Glomerular endothelial cell (primary cell): ENCODE measurements at regions not wholly inside any gene's neighbourhood (a gene's known extent, or its start where the extent isn't known, plus 50 kb on each side); places are given as distances from the start of the nearest gene placed in this dataset.
A peak's percentile ranks its signal among the peaks of the same experiment; 100 is the strongest.
"Not testable (repeated sequence)": the region's sequence is repeated elsewhere in the genome, so short reads cannot be mapped to it uniquely, and the experiment has no call there.

ENCODE experiments used
- DNase-seq: peaks from one replicate; pipeline ENCODE4 v3.0.0-alpha.2; 2011; ENCODE audit warnings: low read depth, low spot score; ENCODE audit errors: extremely low read depth

DNA sequence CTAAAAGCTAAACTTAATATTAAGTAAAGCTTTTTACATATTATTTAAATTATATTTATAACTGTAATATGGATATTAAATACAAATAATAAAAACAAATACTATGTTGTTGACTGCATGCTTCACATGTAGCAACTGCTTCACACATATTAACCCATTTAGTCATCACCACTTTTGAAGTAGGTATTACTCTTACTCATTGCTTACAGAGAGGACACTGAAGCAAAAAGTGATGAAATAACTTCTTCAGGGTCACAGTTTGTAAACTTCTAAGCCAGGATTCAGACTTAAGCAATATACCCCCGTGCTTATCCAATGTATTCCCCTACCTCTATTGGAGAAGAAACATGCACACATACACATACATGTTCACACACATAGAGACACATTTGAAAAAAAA, 166.6 kb downstream of the DKK2 start:
- DNase-seq: no peak

DNA sequence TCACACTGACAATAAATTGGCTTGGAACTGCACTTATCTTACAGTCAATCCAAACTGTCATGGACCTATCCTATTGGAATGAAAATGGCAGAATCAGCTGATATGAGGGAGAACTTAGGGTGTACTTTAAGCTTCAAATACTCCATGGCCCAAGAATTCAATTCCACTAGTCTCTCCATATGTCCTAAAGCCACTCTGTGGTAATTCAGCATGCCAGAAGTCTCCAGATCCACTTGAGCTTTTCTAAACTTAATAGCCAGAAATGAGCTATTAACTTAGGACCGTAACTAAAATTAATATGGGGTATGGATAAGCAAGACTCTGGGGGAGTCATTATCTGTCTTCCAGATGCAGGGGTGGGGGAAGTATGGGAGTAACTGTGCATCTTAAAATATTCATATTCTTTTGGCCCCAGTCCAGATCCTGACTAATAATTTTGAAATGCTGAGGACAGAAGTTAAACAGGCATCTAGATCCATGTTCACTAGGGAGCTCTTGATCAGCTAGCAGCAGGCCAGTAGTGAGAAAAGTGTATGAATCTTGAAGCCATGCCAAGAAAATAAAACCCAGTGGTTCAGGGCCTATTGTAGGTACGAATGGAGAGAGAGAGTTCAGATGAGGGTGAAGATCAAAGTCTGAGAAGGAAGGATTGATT, 167.6 kb downstream of the DKK2 start:
- DNase-seq: no peak

DNA sequence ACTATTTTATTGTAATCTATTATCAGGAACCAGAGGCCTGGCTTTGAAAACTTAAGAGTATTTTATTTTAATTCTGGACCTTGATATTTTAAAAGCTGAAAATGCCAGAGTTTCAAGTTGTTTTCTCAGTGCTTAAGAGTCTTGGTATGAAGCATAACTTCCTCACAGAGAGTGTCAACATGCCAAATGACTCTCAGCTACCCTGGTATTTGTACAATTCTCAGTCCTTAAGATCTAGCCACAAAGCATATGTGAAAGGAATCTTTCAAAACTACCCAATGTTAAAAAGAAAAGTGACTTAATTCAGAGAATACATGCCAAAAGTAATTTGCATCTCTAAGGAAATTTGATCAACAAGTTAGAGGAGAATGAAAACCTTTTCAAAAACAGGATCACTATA, 171.9 kb downstream of the DKK2 start:
- no peak for DNase-seq

DNA sequence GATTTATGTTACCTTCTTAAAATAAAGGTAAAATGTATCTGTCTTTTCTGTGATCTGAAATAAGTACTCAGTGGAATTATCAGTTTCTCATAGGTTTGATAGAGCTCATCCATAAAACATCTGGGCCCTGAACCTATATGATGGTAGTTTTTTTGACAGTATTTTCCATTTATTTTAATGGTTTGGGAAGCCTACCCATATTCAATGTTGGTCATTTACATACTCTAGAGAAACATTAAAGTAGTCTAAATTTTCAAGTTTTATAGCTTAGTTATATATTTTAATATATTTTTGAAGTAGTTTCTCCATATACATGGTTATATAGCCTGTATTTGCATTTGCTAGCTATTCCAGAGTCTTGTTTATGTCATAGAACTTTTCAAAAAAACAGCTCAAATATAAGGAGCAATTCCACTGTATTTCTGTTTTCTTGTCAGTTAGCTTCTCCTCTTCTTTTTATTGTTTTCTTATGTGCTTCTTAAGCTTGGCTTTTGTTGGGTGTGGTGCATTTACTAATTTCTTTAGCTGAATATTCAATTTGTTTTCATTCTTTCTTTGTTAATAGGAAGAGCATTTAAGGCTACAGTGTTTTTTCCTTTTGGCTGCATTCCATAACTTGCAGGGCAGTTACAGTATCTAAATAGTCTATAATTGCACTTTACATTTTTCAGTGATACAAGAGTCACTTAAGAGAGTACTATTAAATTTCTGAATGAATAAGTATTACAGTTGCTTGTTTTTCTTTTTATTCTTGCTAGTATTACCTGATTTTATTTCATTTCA, 181.4 kb downstream of the DKK2 start:
- no peak for DNase-seq

DNA sequence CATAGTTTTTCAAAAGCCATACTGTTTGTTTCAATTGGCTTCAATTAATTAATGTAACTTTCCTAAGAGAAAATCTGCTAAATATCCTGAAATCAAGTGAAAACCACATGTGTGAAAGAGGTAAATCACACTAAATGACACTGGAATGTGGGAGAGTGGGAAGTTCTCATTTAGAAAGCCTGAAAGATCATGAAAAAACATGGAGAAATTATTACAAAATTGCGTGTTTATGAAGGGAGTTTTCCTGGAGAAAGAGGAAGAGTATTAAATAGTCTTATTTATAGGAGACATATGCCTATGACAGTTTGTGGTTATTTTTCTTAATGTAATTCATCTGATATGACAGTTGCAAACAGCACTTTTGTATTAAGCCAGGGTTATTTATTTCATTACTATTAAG, 183.7 kb downstream of the DKK2 start:
- DNase-seq: no peak

DNA sequence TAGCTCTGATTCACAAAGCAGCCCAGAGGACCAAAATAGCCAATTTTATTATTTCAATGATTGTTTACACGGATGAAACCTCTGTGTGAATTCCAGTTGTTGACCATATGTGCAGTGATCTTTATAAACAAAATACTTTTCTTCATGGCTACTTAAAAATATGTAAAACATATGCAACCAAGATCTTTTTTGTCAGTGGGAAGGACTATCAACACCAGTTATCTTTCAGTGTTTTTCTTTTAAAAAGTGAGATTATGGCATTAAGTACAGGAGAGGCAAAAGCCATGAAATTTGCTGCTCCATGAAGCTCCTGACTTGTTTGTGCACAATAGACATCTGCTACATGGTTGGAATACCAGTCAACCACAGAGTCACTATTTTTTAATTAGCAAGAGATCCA, 184.4 kb downstream of the DKK2 start:
- no peak for DNase-seq

DNA sequence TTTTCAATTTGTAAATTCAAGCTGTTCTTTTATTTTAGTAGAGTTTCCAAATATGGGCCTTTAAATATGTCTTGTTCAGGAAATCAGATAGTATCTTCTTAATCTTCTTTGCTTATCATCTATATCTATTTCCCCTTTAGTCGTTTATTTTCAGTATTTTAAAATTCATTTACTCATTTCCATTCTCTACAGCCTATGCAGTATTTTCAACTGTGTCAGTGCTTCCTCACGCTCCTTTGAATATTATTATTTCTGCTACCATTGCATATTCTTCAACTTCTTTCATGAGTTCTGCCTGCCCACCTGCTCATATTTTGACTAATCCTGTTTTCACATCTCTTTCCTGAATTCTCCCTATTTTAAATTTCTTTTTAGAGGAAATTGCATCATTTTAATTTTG, 185.4 kb downstream of the DKK2 start:
- DNase-seq: no peak

DNA sequence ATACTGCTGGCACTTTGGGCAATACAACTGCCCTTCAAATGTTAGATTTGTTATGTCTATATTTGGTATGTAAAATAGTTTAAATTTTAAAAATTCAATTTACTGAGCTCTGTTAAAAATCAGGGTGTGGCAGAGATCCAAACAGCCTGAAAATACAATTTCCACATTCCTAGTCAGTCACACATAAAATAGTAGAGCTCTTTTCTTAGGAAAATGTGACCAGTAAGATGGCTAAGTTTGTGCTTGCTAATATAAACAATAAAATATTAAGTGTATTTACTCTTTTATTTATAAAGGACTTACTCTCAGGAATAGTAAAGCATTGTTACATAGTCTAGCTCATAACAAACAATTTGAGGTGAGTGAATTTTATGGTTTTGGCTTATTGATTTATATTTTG, 200.2 kb downstream of the DKK2 start:
- DNase-seq: no peak

DNA sequence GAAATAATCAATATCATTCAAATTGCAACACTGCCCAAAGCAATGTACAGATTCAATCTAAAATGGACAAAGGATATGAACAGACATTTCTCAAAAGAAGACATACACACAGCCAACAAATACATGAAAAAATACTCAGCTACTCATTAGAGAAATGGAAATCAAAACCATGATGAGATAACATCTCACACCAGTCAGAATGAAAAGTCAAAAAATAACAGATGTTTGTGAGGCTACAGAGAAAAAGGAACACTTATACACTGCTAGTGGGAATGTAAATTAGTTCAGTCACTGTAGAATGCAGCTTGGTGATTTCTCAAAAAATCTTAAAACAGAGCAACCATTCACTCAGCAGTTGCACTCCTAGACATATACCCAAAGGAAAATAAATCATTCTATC, 205.2 kb downstream of the DKK2 start:
- no peak for DNase-seq

DNA sequence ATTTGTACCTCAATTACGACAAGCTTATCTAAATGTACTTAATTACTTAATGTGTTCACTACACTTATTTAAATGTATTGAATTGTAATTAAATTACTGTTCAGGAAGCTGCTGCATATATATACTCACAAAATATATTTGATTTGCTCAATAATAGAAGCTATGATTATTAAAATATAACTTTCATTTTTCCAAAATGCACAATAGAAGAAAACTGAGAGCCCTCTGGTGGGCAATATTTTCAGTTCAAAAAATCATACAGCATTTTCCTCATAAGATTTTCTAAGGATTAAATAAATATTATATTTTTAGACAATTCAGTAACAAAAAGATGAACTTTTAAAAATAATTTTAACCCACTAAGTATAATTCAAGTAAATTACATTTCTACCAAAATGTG, 217.3 kb downstream of the DKK2 start:
- no peak for DNase-seq

DNA sequence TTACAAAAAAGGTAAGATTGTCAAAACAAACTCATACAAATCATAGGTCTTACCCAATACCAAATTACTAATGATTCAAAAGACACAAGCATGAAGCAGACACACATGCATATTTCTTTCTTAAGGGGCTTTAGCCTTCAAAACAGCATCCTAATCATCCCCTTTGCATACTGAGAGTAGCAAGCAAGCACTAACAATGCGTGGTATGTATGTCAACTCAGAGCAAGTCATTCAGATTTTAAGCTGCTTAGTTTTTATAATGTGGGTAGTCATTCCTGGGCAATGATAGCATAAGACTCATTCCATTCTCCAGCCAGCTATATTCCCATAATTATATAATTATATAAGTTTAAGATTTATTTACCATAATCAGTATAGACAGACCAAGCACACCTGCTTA, 219.6 kb downstream of the DKK2 start:
- DNase-seq: no peak

DNA sequence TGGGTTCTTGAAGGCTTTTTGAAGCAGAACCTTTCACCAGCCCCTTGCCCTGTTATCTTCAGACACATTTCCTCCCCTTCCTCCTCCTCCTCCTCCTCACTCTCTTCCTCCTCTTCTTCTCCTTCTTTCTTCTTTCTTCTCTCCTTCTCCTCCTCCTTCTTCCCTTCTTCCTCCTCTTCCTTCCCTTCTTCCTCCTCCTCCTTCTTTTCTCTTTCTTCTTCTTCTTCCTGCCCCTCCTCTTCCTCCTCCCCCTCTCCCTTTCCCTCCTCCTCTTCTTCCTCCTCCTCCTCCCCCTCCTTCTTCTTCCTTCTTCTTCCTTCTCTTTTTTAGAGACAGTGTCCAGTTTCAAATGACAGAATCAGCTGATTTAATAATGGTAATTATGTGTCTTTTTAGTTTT, 226.0 kb downstream of the DKK2 start:
- no peak for DNase-seq

DNA sequence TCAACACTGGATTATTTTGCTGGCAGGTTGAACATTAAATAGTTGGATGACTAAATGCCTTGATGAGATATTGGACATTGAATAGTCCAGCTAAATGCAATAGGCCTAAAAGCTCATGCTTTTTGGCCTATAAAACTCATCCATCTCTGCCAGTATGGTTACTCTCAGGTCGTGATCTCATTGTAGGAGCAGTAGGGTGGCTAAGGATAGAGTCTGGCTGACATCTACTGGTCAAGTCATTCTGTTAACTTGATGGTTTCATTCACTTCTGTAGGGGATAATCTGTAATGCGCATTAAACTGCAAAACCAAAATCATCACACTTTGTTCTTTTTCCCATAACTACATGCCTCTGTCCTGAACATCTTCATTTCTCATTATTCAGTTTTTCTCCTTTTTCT, 227.0 kb downstream of the DKK2 start:
- peak; percentile 25 for DNase-seq

DNA sequence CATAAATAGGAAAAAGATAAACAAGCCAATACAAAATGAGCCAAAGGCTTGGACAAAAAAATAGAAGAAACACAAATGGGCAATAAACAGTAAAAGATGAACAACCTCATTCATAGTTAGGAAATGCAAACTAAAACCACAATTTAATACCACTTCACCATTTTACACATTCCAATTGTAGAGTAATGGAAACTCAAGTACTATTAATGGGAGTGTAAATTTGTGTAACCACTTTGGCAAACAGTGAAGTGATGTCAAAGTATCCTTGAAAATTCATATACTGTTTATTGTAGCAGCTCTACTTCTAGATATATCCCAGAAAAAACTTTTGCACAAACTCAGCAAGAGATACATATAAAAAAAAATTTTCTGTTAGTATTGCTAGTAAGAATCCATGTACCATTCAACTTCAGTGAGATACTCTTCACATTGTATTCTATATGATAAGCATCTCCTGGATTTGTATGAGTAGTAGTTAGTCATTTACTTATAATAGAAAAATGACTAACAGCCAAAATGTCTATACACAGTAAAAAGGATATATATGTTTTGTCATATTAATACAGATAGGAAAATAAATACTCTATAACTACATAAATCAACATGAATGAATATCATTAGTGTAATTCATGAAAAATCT, 229.8 kb downstream of the DKK2 start:
- DNase-seq: no peak

DNA sequence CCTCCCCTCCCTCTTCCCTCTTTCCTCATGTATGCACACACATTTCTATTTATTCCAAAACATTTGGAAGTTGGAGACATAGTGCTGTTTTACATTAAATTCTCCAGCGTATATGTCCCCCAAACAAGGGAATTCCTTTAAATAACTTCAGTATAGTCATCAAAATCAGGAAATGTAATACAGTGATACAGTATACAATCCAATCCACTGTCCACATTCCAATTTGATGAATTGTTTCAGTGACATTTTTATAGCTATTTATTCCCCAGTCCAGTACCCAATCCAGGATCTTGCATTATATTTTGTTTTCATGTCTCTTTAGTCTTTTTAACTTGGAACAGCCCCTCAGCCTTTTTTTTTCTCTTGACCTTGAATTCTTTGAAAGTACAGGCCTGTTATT, 233.0 kb downstream of the DKK2 start:
- DNase-seq: no peak

DNA sequence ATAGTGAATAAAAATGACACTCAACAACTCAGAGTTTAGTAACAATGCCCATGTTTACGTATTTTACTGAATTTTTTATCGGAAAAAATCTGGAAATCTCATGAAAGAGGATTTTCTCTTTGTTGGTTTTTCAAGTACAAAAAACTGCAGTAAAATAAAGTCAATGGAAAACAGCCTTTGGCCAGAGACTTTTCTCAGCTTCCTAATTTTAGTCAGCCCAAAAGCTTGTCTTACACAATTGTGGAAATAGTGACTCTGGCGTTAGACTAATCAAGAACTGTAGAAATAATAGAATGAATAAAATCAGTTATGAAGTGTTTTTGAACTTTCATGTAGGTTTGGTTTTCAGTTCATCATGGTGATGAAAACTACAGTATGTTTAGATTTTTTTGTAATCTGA, 234.7 kb downstream of the DKK2 start:
- no peak for DNase-seq

DNA sequence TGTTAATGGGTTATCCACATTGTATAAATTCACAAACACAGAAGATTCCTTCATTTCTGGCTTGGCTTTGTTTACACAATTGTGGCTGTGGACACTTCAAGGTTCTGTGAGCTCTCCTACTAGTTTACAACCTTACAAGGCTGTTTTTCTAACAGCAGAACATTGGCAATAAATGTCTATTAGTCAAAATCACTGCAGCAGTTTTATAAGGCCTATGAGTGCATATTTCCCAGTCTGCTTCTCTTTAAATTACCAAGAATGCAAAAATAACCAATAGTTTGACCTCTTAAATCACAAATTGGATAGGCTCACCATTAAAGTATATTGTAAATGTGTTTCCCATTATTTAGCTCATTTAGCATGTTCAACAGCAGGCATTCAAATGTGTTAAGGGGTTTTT, 239.2 kb downstream of the DKK2 start:
- no peak for DNase-seq

DNA sequence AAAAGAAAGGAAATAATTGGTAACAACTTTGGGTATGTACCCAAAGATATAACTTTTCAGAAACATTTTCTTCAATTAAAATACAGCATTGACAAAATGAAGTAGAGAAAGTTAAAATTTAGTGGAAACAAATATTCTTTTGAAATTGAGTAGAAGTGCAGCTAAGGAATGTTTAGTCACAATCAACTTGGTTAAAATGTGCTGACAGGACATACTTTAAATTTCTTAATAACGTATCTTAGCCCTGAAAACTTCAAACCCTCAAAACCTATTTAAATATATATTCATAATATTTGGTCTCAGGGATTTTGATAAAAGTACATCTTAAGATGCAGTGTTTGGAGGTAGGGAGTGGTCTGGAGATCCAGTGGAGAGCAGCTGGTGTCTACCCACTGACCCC, 240.8 kb downstream of the DKK2 start:
- no peak for DNase-seq

DNA sequence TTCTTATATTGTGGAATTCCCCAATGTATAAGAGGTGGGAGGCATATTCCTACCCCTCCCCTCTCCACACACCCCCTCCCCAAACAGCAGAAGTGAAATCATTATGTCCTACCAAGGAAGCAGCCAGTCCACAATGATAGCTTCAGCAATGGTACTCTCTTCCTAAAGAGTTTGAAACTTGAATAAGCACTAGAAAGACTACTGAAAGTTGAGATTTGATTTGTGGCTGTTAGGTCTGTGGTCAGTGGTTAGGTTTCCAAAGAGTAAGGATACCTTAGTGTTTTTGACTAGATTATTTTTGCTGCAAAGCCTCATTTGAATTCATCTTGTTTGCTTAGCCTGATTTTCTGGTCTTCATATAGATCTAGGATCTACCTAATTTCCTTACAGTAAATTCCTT, 242.2 kb downstream of the DKK2 start:
- no peak for DNase-seq

DNA sequence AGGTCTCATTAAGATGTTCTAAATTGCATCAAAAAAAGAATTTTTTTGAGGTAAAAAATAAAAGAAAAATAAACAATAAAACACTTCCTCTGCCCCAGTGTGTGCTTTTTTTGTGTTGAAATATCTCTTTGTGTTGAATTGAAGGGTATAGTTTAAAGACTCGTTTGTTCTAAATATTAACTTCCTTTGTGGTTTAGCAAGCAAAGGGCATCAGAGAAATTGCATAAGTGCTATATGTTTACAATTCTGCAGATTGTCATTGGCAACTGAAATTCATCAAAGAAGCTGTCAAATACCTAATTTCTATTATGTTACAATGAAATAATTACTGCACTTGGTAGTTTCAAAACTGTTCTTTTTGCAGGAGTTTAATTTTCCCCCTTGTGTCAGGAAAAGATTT, 260.5 kb downstream of the DKK2 start:
- DNase-seq: no peak

DNA sequence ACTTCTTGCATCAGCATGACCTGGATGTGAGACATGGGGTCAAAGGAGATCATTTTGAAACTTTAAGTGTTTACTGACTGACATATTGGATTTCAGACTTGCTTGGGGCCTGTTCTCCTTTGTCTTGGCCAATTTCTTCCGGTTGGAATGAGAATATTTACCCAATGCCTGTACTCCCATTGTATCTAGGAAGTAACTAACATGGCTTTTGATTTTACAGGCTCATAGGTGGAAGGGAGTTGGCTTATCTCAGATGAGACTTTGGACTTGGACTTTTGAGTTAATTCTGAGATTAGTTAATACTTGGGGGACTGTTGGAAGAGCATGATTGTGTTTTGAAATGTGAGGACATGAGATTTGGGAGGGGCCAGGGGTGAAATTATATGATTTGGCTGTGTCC, 262.1 kb downstream of the DKK2 start:
- DNase-seq: not testable (repeated sequence)
